ENCODE measurements at regions not wholly inside any gene's neighbourhood (a gene's known extent, or its start where the extent isn't known, plus 50 kb on each side); places are given as distances from the start of the nearest gene placed in this dataset.

- no peak for DNase-seq
These were observed 245.3 kb downstream of the QKI start for GRCh38 chr6:163659803-163660202.

- DNase-seq, result no peak
These were observed 241.0 kb downstream of the QKI start for GRCh38 chr6:163655217-163656121.

GRCh38 chr6:163651915-163652668 is 237.6 kb downstream of the QKI start:
- DNase-seq, result no peak

DNA sequence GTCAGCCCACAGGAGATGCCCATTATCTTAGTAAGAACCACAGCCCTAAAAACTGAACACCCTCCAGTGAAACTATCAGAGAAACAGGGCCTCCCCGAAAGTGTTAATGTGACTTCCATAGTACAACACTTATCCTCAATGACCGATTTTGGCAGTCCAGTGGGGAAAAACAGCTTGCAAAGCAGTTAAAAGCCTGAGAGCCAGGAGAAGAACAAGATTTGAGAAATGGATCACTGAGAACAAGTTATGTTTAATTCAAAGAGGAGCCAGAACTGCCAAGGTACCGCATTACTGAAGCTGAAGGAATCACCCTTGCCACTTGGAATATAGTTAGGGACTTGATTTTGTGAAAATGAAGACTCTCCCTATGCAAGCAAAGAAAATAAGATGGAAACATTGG is 236.9 kb downstream of the QKI start:
- DNase-seq, result no peak

DNA sequence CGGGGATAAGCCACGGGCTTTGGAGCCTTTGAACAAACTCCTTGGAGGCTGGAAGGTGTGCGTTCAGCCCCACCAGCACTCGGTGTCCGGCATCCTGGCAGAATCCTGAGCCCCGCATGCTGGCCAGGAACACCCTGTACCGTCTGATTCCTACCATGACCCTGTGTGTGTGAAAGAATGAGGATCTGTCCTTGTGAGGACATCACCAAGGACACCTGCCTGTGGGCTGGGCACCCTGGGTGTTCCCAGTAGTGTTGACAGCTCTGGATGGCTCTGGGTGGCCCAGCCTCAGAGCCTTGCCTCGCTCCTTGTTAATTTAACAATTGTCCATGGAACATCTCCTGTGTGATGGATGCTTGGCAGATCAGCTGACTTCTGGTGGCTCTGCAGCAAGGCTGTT is 234.3 kb downstream of the QKI start:
- no peak for DNase-seq

- no peak for DNase-seq
These were observed 233.1 kb downstream of the QKI start for GRCh38 chr6:163647624-163648023.

DNA sequence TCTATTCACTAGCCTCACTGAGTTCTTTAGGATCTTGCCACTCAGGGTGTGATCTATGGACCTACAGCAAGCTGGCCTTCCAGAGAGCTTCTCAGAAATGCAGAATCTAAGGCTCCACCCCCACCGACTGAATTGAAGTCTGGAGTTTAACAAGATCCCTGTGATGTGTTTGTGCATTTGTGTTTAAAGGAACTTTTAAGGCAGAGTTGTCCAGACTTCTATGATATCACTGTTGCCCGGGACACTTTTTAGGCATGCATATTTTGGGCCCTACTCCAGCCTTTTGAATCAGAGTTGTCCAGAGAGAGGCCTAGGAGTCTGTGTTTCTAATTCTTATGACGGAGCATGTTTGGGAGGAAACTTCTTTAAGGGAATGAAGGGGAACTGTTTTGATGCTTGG is 232.3 kb downstream of the QKI start:
- no peak for DNase-seq

GRCh38 chr6:163646133-163646532 is 231.6 kb downstream of the QKI start:
- DNase-seq, result no peak

DNA sequence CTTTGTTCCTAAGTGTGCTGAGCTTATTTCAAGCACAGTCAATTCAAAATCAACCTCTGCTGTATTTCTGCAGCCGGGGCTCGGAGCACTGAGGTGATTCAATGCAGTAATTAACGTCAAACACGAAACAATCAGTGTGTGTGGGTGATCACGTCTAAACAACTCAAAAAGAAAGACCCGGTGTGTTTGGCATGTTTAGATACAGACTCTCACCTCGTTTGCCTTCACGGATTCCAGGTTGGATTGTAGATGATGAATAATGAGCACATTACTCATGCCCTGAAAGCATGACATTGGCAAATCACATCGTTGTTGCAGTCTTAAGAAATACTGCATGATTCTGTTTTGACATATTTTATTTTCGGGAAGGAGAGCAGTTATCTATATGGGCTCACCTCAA is 231.0 kb downstream of the QKI start:
- DNase-seq, result no peak

DNA sequence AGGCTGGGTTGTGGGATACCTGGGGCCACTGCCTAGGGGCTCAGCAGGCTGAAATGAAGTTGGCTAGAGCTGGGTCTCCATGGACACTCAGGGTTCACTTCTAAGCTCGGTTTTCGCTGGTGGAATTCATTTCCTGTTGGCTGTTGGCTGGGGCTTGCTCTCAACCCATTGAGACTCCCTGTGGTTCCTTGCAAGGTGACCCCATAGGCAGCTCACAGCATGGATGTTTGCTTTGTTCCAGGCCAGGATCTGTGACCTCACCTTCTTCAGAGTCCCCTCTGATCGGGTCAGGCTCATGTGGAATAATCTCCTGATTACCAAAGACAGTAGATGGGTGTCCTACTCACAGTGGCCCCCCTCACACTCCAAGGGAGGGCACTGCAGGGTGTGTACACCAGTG is 229.3 kb downstream of the QKI start:
- DNase-seq, result no peak

DNA sequence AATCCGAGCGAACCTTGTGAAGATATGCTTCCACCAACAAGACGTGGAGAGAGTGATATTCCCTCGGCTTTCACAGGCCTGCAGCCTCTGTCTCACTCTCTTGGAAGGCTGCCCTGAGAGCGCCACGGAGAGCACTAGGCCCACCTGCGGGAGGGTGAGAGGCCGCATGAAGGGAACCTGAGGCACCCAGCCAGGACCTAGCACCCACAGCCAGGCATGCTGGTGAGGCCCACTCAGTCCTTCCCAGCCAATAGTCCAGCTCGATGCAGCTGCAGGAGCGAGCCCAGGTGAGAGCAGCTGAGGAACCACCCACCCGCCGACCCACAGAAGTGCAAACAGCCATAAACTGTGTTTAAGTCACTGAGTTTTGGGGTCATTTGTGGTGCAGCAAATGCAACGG is 227.2 kb downstream of the QKI start:
- DNase-seq, result no peak

- DNase-seq, result no peak
These were observed 226.1 kb downstream of the QKI start for GRCh38 chr6:163640641-163641040.

DNA sequence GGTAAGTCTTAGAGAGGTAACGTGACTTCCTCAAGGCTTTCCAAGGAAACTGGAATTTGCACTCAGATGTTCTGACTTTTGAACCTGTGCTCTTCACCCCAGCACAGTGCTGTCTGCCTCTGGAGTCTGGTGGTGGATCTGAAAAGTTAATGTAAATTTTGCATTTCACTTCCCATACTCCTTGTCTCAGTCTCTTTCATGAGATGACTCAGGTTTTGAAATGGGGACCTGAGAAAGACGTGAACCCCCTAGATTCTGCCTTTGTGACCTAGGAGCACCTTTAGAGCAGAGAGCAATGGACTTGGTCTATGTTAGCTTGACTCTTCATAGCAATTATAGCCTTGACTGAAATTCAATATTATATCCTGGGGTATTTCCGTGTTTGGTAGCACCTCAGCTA is 223.0 kb downstream of the QKI start:
- DNase-seq, result no peak

DNA sequence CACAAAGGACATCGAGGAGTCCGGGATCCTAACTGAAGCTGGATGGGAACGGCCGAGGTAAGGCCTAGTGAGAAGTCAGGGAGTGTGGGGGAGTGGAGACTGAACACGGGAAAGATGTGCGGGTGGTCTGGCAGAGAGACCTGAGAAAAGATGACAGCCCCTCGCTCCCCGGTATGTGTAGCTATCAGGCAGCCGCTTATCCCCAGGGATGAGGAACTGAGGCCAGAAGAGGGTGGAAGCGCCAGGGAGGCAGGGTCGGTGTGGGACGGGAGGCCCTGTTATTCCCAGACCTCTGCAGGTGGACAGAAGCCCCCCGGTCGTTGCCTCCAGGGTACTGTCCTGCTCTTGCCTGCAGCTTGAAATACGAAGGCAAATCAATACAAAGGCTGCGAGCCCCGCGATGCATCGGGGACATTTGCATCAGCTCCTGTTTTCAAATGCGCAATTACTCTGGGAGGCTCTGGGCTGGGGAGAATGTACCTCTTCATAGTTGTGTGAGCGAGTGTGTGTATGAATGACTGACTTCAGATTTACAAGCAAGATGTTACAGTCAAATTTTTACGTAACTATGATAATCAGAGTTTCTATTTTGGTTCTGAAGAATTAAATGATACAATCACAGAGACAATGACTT is 221.3 kb downstream of the QKI start:
- no peak for DNase-seq

DNA sequence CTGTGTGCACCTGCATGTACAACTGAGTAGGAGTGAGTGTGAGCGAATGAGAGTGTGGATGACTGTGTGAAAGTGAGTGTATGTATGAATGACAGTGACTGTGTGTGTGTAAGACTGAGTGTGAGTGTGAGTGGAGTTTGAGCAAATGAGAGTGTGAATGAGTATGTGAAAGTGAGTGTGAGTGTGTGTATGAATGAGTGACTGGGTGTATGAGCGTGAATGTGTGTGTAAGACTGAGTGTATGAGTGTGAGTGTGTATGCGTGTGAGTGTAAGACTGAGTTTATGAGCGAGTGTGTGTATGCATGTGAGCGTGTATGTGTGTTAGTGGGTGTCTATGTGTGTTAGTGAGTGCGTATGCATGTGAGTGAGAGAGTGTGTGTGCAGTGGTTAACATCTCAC is 220.8 kb downstream of the QKI start:
- no peak for DNase-seq

DNA sequence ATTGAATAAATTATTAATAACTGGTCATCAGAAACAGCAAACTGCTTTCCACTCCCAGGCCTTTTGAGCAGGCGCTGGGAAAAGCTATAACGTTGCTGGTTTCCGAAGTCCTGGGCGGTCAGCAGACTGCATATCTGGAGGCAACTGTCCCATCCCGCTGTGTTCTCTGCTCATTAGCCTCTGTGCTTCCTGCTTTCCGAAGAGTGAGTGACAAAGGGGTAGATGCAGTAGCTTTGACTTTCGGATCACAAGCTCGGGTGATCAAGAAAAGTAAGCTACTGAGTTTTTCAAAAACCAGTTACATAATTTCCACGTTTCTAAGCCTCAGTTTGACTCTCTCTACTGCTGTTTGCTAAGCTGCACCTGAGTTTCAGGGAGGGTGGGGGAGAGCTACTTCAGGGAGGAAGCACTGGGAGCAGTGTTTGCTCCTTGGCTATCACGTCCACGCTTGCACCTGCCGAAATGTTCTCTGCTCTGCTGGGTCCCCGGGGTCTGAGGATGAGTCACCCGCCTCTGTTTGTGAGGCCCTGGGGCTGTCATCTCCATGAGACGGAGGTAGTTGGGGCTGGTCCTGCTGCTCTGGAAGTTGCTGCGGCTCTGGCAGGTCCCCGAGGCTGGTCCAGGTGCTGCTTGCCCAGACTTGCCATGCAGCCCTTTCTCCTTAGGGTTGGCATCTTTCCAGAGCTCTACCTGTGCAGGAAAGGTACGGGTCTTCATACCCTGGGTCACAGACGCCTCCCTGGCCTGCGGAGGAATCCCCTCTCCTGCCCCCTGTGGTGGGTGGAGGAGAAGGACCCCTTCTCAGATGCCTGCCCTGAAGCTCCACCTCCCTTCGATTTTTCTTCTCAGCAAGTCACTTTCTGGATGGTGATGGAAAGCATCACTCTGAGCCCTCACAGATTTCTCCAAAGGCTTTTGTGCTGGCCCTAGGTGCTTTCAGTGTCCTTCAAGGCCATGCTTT is 220.0 kb downstream of the QKI start:
- DNase-seq, result no peak

GRCh38 chr6:163630991-163631390 is 216.5 kb downstream of the QKI start:
- no peak for DNase-seq

DNA sequence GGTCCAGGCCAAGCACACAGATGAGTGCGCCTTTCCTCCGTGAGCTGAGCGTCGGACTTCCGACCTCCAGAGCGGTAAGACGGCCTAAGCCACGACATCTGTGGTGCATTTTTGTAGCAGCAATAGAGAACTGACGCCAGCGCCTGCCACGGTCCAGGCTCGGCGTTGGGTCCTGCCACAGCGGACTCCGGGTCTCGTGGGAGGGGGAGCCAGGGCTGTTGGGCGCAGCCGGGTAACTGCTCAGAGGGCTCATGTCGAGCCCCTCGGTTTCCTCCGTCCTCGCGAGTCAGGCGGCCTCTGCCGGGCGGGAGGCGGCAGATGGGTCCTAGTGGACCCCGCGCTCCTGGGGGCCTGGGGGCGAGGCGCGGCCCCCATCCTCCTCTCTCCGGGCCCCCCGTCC is 216.1 kb downstream of the QKI start:
- DNase-seq, result no peak

DNA sequence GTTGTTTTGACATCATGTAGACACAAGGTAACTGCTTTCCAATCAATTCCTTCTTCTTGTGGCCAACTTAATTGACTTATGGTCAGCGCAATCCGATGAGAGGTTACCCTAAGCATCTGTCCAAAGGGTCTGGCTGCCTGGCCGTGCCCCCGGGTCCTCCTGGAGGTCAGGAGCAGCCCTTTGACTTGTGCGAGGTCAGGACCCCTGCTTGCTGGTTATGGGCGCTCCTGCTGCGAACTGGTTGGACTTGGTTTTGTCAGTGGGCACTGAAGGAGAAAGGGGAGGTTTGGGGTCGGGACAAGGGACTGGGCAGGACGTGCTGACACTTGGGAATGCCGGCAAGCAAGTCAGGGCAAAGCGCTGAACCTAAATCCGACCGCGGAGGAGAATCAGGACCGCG is 215.6 kb downstream of the QKI start:
- no peak for DNase-seq
